NCI-H1417 (cell line): ENCODE measurements at regions not wholly inside any gene's neighbourhood (a gene's known extent, or its start where the extent isn't known, plus 50 kb on each side); places are given as distances from the start of the nearest gene placed in this dataset.
A peak's percentile ranks its signal among the peaks of the same experiment; 100 is the strongest.
"Not testable (repeated sequence)": the region's sequence is repeated elsewhere in the genome, so short reads cannot be mapped to it uniquely, and the experiment has no call there.

Experiments used
- DNase-seq, 3 experiments: peaks; one replicate each; lab custom pipeline; 2025; lab: John Stamatoyannopoulos, UW

DNA sequence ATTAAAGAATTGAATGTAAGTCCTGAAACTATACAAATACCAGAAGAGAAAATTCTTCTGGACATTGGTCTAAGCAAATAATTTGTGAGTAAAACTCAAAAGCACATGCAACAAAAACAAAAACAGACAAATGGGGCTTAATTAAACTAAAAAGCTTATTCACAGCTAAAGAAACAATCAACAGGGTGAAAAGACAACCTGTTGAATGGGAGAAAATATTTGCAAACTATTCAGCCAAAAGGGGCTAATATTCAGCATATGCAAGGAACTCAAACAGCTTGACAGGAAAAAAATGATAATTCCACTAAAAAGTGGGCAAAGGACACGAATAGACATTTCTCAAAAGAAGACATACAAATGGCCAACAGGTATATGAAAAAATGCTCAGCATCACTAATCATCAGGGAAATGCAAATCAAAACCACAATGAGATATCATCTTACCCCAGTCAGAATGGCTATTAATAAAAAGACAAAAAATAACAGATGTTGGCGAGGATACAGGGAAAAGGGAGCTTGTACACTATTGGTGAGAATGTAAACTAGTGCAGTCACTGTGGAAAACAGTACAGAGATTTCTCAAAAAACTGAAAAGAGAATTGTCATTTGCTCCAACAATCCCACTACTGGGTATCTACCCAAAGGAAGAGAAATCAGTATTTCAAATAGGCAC is 177.5 kb upstream of the RTL1 start:
- DNase-seq: no peak

DNA sequence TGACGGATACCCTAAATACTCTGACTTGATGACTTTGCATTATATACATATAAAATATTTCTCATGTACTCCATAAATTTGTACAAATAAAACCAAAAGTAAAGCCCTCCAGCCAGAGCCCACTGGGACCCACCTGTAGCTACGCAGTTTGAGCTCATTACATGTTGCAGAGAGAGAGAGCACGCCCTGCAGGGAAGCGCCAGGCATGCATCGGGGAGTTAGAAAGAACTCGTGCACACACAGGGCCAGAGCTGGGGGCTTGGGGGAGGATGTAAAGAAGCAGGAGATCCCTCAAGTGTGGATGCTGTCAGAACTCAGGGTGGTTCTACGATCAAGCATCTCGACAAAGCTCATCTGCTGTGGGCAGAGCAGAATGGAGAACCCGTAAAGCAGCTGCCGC is 178.5 kb upstream of the RTL1 start:
- DNase-seq: no peak

DNA sequence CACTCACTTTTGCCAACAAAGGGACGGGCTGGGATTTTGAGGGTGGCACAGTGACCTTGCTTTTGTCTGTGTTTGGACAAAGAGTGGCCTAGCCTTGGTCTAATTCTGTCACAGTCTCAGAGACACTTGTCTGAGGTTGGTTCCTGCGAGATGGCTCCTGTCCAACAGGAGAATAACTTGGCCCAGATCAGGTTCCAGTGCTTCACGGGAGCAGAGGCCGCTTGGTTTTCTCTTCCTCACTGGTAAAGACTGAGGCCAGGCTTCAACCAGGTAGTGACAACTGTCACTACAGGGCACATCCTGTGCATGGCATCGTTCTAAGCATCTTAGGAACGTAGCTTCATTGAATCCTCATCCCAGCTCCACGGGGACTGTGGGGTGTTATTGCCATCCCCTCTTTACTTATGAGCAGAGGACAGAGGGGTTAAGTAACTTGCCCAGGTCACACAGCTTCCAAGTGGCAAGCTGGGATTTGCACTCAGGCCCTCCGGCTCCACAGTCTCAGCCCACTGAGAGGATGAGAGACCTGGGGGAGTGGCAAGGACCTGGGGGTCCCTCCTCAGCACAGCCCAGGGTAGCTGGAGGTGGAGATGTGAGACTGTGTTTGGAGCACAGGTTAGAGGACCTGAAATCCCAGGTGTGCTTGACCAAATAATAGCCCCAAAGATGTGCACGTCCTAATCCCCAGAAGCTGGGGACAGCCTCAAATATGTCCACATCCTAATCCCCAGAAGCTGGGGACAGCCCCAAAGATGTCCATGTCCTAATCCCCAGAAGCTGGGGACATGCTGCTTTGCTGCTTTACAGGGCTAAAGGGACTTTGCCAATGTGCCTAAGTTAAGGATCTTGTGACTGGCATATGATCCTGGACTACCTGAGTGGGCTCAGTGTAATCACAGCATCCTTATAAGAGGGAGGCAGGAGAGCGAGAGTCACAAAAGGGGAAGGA is 179.2 kb upstream of the RTL1 start:
- DNase-seq: no peak

DNA sequence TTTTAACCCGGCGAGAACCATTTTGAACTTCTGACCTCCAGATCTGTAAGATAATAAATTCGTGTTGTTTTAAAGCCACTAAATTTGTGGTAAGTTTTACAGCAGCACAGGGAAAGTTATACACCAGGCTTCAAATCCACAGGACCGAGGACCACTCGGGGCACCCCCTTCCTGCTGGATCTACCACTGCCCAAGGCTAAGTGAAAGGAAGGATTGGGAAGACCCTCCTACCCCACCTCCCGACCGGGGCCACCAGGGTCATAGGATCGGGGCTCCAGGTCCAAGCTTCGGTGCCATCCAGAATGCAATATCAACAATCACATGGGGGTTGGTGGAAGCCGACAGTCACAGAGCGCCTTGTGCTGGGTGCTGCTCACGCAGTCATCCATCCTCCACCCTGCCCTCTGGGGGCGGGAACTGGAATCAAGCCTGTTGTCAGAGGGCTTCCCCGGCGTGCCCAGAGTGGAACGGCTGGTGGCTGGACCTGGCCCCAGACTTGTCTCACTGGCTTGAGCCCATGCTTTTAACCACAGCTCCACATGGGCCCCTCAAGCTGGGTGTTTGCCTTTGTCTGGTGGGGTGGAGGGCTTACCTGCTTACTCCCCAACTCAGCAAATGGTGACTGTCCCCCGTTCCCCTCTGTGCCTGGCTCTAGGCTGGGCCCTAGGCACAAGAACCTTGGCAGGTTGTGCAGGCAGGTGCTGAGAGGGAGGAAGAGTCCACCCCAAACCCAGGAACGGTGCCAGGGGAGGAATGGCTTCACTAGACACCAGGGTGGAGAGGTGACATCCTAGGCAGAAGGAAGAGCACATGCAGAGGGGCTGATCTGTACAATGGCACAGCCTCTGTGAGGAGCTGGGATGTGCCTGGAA is 180.3 kb upstream of the RTL1 start:
- DNase-seq: no peak

DNA sequence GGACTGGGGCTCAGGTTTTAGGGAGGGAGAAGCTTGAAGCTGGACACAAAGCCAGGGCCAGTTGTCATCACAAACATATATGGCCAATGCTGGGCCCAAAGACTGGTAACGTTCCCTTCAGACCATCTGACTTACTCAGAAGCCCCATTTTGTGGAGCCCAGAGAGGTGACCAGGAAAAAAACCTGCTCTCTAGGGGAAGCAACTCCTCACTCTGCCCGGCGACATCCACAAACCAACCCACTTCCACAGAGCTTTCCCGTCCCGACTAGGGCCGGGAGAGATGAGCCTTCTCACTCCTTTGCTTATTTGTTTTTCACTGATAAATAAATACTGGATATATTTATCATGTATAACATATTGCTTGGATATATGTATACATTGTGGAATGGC is 180.9 kb upstream of the RTL1 start:
- DNase-seq: no peak

DNA sequence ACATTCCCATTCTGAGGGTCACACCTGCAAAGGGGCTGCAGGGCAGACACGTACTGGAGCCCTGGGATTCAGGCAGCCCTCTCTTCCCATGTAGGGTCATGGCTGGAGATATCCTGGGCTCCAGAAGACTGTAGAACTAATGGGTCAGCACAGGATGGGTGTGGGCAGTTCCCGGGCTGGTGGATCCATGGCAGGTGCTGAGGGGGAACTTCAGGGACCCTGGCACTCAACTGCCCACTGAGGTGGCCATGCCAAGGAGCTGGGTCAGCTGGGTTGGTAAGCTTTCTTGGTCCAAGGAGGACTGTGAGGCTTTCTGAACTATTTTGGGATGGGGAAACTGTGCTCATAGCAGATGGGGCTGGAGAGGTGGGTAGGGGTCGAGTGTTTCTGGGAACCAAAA is 183.4 kb upstream of the RTL1 start:
- no peak for DNase-seq

DNA sequence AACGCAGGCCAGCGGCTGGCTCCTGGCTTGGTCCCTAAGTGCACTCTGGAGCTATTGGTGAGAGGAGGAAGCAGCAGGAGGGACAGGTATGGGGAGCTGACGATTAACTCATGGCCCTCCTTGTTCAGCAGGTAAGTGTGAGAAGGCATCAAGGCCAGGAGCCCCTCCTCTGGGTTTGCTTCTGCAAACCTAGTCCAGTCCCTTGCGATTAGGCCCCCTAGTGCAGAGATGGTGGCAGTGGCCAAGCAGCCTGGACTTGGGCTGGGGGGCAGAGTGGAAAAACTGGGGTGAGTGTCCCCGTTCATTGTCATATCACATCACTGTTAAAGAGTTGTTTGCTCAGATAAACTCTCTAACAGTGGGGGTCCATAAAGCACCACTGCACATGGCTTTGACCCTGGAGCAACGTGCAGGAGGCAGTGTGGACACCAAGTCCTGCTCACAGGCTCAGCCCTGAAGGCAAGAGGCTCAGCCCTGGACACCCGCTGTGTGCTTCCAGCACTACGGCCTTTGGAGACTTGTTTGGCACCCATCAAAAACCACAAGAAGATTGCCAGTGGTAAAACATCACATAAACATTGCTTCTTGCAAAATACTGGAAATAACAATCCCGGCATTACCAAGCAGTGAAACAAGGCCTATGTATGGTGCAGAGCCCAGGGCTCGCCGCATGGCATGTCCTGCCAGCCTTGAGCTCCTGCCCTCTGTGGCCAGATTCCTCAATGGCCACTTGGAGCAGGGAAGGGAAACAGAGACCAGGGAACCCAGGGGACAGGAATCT is 184.3 kb upstream of the RTL1 start:
- DNase-seq: no peak

DNA sequence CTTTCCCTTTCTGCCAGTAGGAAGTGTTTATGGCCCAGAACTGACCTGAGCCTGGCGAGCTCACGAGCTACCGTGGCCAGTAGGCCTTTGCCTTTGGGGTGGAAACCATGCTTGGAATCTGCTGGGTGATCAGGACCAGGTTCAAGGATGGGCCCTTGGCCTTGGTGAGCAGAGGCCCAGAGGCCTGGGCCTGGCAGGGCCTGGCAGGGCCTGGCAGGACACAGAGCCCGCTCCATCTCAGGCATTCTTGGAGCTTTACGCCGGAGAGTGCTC is 184.8 kb upstream of the RTL1 start:
- DNase-seq: no peak

DNA sequence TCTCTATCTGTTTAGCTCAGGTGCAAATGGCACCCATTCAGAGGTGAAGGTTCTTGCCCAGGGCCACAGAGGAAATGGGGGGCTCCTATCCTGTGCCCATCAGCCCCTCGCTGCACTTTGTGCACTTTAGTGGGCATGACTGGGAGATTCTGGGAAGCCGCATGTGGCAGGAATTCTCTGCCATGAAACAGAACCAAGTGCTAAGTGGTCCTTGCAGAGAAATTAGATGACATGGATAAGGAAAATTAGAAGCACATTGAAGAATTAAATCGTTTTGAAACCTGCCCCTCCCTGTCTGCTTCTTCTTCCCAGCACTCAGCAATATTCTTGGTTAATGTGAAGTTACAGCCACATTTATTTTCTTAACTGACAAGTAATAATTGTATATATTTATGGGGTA is 185.2 kb upstream of the RTL1 start:
- DNase-seq: no peak

DNA sequence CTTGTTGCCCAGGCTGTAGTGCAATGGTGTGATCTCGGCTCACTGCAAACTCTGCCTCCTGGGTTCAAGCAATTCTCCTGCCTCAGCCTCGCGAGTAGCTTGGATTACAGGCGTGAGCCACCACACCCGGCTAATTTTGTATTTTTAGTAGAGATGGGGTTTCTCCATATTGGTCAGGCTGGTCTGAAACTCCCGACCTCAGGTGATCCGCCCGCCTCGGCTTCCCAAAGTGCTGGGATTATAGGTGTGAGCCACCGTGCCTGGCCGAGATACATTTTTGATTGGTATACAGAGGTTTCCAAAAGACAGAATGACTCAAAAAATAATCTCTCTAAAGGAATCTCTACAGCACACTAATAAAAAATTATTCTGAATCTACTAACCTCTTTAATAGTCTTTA is 187.0 kb upstream of the RTL1 start:
- not testable (repeated sequence) for DNase-seq

DNA sequence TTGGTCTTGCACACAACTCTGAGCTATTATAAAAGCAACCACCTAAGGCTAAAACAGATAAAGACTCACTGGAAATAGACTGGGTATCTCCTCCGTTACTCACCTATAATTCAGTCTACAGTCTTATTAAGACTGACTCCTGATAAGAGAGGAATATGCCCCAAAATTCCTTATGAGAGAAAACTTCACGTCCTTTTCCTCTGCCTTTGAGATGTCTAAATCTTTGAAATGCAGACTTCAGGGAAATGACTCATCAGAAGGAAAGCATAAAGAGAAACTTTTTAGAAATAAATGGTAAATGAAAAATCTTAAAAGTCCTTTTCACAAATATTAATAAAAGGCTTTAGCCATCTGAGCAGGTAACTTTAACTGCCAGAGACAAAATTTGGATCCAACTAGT is 187.5 kb upstream of the RTL1 start:
- no peak for DNase-seq

DNA sequence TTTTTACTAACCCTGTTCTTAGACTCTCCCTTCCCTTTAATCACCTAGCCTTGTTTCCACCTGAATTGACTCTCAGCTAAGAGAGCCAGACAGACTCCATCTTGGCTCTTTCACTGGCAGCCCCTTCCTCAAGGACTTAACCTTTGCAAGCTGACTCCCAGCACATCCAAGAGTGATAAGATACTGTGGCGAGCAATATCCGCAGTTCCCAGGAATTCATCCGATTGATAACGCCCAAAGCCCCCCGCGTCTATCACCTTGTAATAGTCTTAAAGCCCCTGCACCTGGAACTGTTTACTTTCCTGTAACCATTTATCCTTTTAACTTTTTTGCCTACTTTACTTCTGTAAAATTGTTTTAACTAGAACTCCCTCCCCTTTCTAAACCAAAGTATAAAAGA is 191.4 kb upstream of the RTL1 start:
- not testable (repeated sequence) for DNase-seq

DNA sequence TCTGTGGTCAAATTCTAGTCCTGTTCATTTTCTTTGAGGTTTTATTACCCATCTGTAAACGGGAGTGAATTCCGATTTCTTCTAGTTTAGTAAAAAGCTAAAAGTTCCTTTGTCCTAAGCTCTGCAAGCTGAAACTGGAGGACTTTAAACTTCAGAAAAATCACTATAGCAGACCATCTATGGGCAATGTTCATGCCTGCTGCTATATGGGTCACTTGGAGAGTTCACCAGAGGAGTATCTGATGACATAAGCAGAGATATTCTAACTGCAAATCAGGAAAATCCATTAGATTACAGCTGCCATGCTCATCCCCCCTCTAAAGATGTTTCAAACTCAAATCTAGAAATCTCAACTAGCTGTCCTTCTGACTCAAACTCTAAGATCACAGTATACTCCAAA is 193.0 kb upstream of the RTL1 start:
- no peak for DNase-seq

DNA sequence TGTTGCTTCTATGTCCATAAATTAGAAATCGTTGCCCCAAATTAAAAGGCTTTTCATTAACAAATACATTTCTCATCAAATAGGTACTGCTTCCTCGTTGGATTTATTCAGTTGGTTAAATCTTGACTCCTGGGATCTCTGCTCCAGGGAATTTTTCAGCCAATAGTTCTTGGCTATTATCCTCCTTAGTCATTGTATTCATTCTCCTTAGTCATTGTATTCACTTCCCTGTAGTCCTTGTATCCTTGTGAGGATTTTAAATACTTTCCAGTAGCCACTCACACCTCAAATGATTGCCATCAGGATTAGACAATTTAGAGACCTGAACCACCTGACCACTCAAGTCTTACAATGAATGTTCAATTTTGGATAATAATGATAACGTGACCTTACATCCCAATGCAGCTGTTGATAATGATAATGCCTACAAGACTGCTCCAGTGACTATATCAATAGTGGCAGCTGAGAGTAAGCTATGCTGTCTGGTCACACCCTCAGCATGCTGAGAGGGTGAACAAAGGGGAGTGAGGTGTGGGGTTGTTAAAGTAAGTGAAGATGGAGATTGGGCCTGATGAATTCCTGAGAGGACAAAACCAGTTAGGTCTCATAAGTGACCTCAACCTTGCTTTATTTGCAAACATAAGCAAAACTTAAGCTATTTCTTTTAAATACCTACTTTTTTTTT is 193.7 kb upstream of the RTL1 start:
- peak in 1 of 3 experiments; percentile 33 for DNase-seq

DNA sequence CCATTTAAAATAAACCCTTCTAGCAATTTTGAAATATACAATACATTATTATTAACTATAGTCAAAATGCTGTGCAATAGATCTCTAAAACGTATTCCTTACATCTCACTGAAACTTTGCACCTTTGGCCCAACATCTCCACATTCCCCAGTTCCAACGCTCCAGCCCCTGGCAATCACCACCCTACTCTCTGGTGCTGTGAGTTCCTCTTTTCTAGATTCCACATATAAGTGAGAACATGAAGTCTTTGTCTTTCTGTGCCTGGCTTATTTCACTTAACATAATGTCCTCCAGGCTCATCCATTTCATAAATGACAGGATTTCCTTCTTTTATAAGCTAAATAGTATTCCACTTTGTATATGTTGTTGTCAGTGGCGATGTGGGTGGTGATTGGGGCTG is 194.7 kb upstream of the RTL1 start:
- DNase-seq: no peak

DNA sequence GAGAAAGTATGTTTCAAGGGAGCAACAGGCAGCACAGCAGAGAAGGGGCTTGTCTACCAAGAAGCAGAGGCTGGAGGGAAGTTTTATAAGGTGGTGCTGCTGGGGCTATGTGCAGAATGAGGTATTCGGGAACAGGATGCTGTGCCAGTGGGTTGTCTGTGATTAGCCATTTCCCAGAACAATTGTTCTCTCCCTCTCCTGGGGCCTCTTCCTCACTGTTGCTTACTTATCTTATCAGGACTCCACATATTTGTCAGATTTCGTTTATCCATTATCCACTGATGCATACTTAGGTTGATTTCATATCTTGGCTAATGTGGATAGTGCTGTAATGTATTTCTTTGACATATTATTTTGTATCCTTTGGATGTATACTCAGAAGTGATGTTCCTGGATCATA is 195.1 kb upstream of the RTL1 start:
- no peak for DNase-seq

DNA sequence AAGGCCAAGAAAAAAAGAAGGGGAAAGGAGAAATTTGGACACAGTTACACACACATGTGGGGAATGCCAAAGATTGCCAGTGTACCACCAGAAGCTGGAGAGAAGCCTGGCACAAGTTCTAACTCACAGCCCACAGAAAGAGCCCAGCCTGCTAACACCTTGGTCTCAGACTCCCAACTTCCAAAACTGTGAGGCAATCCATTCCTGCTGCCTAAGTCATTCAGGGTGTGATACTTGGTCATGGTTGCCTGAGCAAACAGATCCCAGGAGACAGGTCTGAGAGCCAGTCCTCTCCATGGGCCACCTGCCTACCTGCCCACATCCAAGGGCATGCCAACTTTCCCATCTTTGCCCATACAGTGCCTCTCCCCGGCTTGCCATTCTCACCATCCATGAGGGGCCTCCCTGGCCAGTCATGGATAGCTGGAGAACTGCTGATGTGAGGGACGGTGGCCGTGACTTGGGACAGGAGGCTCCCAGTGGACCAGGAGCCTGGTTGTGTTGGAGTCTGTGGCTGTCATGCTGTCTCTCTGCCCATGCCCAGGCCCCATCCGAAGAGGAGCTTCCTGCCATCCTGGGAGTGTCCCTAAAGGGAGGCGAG is 198.0 kb upstream of the RTL1 start:
- peak in 1 of 3 experiments; percentile 60 for DNase-seq

DNA sequence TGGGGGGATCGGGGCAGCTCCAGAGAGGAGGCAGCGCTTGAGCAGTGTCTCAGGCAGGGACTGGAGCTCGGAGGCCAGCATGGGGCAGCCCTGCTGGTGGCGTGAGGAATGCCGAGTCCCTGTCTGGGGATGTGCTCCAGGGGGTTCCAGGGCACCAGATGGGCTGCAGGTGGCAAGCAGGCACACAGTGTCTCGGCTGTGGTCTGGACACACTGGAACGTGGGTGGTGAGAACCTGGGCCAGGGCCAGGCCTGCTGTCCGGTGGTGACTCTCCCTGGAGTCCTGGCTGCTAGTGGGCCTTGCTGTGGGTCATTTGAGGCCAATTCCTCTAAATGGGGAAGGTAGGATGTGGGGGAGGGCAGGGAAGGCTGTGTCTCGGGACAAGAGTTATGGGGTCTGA is 199.4 kb upstream of the RTL1 start:
- DNase-seq: no peak

DNA sequence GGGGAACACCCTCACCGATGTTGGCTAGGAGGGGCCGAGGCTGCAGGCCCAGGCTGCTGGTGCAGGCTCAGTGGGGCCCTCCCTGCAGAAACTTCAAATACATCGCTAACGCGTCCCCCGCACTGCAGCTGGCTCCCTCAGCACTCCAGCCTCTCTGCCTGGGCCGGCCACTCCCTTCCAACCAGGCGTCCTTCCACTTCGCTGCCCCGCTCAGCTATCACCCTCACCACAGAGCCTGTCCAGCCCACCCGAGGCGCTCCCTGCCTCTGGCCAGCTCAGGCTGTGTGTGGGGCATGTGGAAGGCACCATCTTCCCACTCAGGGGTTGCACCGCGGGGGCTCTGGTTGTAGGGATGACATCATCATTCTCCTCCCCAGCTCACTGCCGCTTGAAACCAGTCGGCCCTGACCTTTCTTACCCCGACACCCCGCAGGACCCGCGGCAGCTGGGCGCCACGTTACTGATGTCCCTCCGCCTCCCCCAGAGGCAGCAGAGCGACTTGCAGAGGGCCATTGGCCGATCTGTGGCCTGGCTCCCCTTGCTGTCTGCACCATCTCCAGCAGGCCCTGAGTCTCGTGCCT is 199.9 kb upstream of the RTL1 start:
- DNase-seq: no peak

DNA sequence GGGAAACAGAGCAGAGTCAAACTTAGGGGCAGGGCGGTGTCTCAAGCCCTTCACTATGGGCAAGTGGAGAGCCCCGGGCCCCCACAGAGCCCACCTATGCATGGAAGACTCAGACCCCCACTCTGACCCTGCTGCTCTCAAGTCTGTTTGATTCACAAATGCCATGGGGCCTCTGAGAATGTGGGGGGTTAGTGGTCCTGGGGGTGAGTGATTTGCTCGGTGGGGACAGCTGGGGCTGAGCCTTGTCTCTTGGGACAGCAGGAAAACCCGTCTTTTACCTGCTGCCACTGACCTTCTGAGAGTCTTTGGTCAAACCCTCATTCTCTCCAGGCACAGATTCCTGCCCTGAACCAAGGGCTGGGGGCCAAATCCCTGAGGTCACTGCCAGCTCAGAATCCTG is 201.0 kb upstream of the RTL1 start:
- DNase-seq: no peak

DNA sequence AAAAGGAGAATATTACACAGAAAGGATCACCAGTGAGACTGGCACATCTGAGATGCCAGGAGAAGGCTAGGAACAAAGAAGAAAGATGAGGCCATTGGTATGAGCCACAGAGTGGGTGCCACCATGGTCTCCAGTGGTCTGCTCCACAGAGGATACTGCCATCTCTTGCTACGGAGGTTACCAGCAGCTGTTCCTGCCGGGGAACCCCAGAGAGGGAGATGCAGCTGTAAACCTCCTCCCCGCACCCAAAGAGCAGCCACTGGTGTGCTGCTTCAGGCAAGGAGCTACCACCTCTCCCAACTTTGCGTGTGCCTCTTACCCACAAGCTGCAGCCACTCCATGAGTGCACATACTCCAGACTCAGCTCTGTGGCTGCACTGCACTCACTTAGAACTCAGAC is 201.5 kb upstream of the RTL1 start:
- DNase-seq: no peak
